Stimulated activated CD8-positive, alpha-beta memory T cell treated with anti-CD3 and anti-CD28 coated beads, Interleukin-4, amount 100 ng/mL, for 1 hour (primary cell): ENCODE measurements at regions not wholly inside any gene's neighbourhood (a gene's known extent, or its start where the extent isn't known, plus 50 kb on each side); places are given as distances from the start of the nearest gene placed in this dataset.

ENCODE experiments used
- DNase-seq, 2 donors: peaks; one replicate each; pipeline ENCODE4 v3.0.0-alpha.2; 2020; ENCODE audit warnings: low read depth in 2 of 2, low spot score in 1 of 2

DNA sequence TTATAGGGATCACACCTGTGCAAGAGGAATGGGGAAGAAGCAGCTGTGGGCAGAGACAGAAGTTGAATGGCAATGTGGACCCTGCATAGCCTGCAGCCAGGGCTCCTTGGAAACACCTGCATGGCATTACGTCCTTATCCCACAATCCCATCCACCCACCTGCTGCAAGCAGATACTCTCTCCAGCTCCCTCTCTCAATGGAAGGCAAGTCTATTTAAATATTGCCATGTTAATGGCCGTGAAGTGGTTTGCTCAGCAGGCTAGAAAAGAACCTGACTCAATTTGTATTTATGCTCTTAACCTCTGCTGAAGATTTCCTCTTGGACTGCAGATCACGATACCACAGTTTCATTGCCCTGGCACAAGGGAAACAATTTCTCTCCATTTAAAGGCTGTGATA lies 417.0 kb downstream of the TYW1 start:
- DNase-seq: no peak

GRCh38 chr7:67414858-67415257 lies 418.2 kb downstream of the TYW1 start:
- DNase-seq: no peak

DNA sequence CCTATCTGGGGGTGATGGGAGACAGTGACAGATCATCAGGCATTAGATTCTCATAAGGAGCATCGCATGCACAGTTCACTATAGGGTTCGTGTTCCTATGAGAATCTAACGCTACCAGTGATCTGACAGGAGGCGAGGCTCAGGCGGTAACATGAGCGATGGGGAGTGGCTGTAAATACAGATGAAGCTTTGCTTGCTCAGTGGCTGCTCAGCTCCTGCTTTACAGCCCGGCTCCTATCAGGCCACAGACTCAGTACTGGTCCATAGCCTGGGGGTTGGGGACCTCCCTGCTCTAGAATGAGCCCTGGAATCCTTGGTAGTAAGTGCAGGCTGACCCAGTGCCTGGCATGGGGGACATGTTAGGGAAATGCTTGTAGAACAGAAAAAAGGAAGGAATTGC lies 426.0 kb downstream of the TYW1 start:
- no peak for DNase-seq

DNA sequence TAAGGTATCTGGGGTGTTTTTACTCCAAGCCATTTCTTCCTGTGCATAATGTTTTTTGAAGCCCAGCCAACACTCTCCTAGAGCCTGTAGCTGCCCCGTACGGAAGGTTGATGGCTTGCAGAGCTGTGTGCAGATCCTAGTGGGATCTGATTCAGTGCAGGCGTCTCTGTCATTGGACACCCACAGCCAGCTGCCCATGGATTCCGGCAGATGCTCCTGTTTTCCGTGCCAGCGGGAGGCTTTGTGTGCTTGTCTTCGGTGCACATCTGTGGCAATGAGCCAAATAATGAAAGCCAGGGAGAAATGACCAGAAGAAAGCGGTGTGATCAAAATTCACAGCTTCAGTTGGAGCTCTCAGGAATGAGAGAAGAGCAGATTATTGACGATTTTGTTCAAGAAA lies 426.4 kb downstream of the TYW1 start:
- no peak for DNase-seq

DNA sequence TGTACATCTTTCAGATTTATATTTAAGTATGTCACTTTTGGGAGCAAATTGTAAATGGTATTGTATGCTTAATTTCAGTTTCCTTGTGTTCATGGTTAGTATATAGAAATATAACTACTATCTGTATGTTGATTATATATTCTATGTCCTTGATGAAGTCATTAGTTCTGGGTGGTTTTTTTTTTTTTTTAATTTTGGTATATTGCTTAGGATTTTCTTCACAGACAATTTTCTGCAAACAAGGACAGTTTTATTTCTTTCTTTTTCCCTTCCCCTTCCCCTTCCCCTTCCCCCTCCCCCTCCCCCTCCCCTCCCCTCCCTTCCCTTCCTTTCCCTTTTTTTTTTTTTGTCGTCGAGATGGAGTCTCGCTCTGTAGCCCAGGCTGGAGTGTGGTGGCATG lies 430.0 kb downstream of the TYW1 start:
- DNase-seq: no peak

- no peak for DNase-seq
Observed at GRCh38 chr7:67429735-67430134, 433.1 kb downstream of the TYW1 start.

DNA sequence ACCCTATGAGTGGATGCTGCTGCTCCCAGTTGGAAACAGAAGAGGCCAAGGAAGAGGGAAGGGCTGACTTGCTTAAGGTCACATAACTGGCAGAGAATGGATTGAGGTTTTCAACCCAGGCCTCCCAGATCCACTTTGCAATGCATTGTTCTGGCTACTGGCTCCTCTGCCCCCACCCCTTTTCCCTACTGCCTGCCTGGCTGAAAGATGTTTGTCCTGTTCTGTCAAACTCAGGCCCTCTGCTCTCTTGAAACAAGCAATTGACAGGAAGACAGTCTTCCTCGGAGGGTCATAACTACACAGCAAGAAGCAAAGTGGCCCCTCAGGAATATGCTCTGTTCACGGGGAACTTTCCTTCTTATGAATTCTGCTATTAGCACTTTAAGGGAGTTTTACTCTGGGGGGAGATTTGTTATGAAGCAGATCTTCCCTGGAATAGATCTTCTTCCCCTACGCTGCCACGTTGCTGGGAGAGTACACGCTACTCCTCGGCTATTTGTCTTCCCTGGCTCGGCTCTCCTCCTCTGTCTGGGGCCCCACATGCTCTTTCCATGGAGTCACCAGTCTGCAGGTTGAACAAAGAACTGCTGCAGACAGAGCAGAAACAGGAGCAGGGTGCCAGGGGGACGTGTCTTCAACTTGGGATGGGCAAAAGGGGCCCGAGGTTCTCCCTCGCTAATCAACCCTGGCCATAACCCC lies 436.1 kb downstream of the TYW1 start:
- DNase-seq: no peak

DNA sequence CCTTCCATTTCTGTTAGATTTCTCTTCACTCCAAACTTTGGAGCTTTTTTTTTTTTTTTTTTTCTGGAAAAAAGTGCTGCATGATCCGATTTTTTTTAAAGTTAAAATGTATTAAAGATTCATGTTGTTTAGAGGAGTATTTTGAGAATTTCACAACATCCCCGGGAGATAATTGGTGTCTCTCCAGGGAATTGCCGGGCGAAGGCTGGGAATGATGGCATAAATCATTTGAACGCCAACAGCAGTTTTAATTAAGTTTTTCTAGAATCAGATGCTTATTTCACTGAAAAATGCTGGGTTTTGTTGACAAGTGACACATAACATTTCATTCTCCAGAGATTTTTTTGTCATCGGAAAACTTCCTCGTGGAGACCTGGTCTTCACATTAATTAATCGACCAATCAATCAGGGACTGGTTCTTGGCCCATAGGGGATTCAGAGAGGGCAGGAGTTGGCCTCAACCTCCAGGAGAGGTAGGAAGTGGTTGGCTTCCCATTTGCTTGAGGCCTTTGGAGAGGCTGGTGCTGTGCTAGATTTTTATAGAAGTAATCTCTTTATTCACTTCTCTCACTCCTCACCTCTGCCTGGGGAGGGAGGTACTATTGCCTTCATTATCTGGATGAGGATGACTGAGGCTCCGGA lies 439.4 kb downstream of the TYW1 start:
- no peak for DNase-seq

DNA sequence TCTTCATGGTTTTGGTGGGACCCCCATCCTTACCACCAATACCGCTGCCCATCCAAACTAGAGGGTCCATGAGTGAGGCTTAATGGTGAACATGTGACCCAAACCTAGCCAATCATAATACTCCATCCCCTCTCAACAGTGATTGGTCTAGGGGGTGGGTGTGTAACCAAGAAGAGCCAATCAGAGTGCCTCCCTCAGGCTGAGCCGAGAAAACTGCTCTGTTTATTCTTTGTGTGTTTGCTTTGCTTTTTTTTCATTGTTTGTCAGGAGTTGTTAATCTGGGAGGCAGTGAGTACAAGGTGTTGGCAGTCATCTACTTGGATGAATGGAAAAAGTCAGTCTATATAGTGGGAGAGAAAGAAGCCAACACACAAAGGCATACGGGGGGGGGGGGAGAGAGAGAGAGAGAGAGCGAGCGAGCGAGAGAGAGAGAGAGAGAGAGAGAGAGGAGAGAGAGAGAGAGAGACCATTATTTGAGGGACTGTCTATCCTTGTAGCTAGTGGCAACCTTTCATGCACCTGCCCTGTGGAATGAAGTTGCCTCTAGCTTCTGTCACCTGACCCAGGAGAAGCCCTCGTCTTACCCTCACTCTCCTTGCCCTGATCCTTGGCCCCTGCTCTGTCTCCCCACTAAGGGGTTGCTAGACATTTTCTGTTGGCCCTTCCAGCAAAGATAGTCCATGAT lies 441.7 kb downstream of the TYW1 start:
- DNase-seq: no peak

DNA sequence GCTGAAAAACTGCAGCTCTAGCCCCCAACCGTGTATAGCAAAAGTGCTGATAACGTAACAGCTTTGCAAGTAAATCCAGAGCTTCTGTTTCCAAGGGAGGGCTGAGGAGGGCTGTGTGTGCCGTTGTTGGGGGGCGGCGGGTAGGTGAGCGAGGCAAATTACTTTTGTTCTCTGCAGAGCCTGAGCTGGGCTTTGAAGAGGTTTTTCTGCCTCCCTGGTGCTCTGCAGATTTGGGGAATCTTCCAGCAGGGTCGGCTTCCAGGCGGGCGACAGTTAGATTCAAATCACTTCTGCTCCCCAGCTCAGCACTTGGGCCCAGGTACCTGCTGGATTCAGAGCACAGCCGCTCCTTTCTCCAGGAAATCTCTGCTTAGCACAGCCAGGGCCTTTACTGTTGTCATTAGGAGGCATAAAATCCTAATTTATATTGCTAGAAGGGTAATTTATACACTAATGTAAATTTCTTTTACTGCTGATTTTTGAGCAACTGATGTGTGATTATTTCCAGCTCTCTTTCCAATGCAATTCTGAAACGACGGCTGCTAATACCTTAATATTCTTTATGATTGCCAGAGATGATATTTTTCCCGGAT lies 442.4 kb downstream of the TYW1 start:
- no peak for DNase-seq

- DNase-seq: no peak
Observed at GRCh38 chr7:67440321-67440720, 443.7 kb downstream of the TYW1 start.

- DNase-seq: no peak
Observed at GRCh38 chr7:67445728-67446127, 449.1 kb downstream of the TYW1 start.

GRCh38 chr7:67447297-67447696 lies 450.7 kb downstream of the TYW1 start:
- DNase-seq: no peak

DNA sequence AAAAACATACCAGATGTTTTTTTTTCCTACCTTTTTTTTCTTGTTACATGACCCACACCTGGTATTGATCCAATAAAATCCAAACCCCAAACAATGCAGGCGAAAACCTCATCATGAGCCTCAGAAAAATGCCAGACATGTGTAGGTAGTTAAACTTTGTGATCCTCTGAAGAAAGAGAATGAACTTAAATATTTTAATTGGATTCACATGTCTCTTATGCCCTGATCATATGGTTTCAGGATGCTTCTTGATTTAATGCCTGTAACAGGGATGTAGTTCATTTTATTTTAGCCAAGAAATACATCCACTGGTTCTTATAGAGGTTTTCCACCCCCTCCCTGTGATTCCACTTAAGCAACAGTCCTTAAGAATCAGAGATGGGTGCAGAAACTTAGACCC lies 451.6 kb downstream of the TYW1 start:
- DNase-seq: no peak

- no peak for DNase-seq
Observed at GRCh38 chr7:67450171-67450570, 453.5 kb downstream of the TYW1 start.

DNA sequence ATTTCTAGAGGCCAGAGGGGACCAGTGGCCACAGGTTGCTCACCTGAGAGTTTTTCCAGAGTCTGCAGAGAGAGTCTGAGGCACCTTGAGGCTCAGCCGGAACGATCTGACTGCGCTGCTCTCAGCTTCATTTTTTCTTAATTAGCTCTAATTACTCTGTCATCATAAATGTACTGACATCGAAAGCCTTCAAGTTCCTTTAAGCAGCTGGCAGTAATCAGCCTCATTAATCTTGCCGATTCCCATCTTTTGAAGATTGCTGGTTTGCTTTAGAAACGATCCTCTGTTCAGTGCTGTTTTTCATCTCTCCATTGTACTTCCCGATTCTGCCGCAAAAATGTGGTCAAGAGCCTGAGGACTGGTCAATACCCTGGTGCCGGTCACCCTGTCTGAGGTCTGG lies 454.7 kb downstream of the TYW1 start:
- DNase-seq: no peak

- DNase-seq: no peak
Observed at GRCh38 chr7:67452516-67453026, 455.9 kb downstream of the TYW1 start.

DNA sequence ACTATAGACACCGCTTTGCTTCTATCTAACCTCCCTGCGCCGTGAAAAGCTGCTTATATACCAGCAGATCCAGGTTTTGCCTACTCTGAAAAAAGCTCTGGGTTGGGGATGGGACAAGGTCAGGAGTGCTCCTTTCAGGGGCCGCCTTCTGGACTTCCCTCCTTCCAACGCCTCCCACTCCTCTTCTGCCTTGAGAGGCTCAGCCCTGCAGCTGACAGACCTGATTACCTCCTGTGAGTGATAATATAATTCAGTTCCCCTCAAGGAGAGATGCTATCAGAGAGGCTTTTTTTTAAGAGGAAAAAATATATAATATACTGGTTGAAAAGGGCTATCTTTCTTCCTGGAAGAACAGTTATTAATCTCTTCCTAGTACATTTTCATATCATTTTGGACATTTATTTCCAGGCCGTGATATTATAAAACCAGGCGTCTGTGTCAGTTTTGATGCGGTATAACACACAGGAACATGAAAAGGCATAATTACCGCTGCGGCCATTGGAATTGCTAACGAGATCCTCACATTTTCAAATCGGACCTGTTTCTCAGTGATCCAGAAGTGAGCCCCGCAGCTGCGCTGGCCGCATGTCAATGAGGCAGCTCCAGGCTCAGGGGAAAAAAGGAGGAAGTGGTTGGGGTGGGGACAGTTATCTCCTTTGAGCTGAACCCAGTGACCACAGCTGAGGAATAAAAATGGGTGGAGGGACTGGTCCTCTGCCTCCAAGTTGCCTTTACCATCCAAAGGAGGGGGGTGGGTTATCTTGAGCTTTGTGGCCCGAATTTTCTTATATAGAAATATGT lies 457.1 kb downstream of the TYW1 start:
- DNase-seq: no peak

- DNase-seq: no peak
Observed at GRCh38 chr7:67455508-67455907, 458.9 kb downstream of the TYW1 start.

- no peak for DNase-seq
Observed at GRCh38 chr7:67462781-67463191, 466.2 kb downstream of the TYW1 start.

DNA sequence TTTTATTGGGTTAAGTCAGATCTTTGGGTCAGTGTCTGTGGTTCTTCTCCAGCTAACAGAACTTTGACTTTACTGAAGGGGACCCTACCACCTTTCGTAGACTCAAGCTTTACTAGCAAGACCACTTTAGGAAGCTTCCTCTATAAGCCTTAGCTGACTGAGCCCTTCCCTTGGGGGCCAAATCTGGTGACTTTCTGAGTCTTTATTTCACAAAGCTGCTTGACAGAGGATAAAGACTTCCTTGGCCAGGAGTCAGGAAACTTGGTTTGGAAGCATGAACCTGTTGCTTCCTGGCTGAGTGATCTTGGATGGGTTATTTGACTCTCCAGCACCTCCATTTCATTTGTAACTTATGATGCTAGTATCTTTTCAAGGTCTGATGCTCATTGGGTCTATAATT lies 466.7 kb downstream of the TYW1 start:
- DNase-seq: no peak
